SK-MEL-5 (cell line): ENCODE measurements at regions not wholly inside any gene's neighbourhood (a gene's known extent, or its start where the extent isn't known, plus 50 kb on each side); places are given as distances from the start of the nearest gene placed in this dataset.

Experiments used
- DNase-seq: peaks from one replicate; pipeline ENCODE4 v3.0.0-alpha.2; 2016; ENCODE audit warnings: low read depth, low spot score
- in situ Hi-C: cut with HindIII; loops from 2 replicates; pipeline ENCODE4 v1.10.0; 2016; ENCODE audit warnings: low sequenced_read_pairs, high pct_unique_total_duplicates, low pct_unique_long_range_greater_than_20kb

DNA sequence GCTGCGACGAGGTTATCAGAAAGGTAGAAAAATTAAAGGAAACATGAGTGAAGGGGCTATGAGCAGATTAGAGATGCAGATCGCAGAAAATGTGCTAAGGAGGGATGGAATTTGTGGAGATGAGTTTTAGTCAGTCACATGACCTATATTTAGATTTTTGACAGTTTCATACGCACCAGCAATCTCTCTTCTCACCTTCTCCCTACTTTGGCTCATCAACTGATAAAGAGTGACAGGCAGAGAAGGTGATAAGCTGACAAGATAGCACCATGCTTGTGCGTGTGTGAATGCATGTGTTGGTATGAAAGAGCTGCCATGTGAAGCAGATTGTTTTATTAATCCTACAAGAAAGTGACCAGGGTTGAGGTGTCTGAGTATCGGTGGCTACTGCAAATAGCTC is 252.6 kb downstream of the RAP2A start:
- no peak for DNase-seq
- in situ Hi-C loops: no loop called here

- no peak for DNase-seq
- in situ Hi-C loops: no loop called here
These were observed 258.7 kb downstream of the RAP2A start for GRCh38 chr13:97692628-97693027.

DNA sequence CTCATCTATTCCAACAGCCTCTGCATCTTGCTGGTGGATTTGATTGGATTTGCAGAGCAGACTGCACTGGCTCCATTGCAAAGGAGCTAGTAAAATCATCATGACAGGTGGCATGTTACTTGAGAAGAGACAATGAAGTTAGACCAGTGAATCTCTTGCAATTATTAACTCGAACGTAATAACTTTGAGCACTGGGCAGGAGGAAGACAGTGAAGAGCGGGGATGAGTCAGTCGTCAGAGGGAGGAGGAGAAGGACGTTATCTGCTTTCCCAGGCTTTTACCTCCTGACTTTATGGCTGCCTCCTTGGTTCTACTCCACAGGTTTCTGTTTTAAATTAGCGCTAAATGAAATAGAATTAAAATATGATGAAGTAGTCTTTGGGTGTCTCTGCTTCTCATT is 257.8 kb upstream of the IPO5 start:
- in situ Hi-C loops: no loop called here
- no peak for DNase-seq

DNA sequence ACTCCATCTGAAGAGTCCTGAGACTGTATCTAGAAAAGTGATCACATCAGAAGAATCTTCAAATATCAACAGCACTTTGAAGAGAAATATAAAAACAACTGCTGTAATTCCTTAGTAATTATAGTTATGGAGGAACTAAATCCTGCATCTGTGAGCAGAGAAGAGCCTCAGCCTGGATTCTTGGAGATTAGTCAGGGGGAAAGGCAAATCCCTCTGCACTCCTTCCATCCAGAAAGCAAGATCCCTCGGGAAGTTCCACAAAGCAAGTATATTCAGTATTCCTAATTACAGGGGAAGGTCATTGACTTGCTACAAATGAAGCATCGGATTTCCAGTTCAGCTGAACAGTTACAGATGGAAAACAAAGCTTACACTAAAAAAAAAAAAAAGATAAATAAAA is 256.6 kb upstream of the IPO5 start:
- no peak for DNase-seq
- in situ Hi-C loops: no loop called here

DNA sequence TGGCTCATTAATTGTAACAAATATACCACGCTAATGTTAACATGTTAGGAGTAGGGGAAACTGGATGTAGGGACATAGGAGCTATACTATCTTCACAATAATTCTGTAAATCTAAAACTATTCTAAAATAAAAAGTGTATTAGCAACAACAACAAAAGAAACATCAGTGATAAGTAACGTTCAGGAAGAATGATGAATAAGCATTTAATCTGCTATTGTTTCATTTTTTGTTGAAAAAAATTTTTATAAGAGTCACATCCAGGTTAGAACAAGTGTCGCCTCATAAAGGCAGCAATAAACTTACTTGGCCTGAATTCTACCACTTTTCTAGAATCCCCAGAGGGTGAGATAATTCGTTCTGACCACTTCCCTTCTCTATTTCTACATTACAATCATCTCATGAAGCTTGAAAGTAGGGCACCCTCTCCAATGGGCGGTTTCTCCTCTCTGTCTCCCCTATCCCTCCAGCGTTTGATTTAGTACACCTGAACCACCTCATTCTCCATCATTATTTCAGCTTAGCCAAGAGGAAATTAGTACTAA is 253.1 kb upstream of the IPO5 start:
- in situ Hi-C loops: no loop called here
- no peak for DNase-seq

GRCh38 chr13:97702614-97703013 is 250.9 kb upstream of the IPO5 start:
- DNase-seq: no peak
- in situ Hi-C loops: no loop called here

GRCh38 chr13:97710797-97711196 is 242.7 kb upstream of the IPO5 start:
- no peak for DNase-seq
- in situ Hi-C loops: no loop called here

DNA sequence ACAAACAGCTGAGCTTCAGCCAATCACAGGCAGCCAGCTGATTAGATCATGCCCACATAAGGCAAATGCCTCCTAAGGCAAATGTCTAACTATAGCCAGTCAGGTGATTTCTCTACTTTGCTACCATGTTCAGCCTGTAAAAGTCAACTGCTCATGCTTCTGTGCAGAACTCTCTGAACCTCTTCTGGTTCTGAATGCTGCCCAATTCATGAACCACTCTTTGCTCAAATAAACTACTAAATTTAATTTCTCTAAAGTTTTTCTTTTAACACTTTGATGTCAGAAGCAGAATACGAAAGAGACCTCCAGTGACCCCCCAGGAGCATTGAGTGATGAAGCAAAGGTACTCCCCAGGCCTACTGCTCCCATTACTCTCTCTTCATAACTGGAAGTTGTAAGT is 240.7 kb upstream of the IPO5 start:
- DNase-seq: no peak
- in situ Hi-C loops: no loop called here

DNA sequence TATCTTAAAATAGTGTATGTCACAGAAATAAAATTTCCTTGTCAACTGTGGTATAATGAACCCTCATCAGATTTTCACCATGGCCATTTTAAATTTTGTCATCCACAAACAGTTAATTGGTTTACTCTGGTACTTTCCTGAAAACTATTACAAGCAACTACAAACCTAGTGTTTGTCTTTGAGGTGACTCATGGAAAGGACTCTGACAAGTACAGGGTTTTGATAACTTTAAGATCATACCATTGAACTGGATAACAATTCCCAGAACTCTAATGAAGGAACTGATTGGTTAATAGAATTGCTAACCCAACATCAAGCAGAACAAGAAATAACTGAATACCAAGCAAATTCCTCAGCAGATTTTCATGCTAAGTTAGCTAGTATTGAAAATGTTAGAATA is 237.7 kb upstream of the IPO5 start:
- in situ Hi-C loops: no loop called here
- no peak for DNase-seq

DNA sequence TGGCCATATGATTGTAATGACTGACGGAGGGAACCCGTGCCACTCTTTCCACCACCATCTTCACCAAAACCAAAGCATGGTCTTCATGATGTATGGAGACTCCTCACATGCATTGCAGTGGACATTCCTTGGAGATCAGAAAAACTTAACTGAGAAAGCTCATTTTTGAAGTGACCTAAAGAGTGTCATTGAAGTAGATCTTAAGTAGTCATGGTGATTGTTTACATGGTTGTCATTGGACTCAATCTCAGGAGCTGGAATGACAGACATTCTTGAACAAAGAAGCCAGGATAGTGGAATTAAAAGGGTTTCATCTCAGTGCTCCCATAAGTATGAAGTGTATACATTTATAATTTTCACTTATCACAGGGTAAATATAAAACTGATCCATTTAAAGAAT is 236.7 kb upstream of the IPO5 start:
- no peak for DNase-seq
- in situ Hi-C loops: no loop called here

DNA sequence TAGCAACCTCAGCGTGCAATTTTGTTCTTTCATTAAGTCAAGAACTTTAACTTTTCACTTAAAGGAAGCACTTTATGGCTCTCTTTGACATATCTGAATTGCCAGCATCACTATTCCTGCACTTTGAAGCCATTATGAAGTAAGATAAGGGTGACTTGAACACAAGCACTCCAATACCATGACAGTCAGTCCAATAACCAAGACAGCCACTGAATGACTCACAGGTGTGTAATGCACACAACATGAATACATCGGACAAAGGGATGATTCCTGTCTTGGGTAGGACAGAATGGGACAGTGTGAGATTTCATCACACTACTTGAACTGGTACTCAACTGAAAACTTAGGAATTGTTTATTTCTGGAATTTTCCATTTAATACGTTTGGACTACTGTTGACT is 233.7 kb upstream of the IPO5 start:
- in situ Hi-C loops: no loop called here
- DNase-seq: no peak

GRCh38 chr13:97720896-97721295 is 232.6 kb upstream of the IPO5 start:
- no peak for DNase-seq
- in situ Hi-C loops: no loop called here

GRCh38 chr13:97723655-97724054 is 229.8 kb upstream of the IPO5 start:
- DNase-seq: no peak
- in situ Hi-C loops: no loop called here

DNA sequence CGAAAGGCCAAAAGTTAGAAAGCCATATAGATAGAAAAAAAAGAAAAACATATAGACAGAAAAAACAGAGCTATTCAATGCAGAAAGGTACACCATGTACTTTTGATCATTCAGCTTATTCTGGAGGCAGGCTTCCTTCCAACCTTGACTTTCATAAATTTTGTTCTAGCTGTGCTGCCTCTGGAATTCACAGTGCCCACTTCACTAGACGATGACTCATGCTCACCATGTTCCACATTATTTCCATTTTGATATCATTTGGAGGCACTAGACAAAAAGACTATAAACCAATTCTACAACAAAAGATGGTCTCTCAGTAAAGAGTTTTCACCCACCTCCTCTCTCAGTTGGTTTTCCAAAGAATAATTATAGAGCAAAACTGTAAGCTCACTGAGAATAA is 229.0 kb upstream of the IPO5 start:
- in situ Hi-C loops: no loop called here
- no peak for DNase-seq

DNA sequence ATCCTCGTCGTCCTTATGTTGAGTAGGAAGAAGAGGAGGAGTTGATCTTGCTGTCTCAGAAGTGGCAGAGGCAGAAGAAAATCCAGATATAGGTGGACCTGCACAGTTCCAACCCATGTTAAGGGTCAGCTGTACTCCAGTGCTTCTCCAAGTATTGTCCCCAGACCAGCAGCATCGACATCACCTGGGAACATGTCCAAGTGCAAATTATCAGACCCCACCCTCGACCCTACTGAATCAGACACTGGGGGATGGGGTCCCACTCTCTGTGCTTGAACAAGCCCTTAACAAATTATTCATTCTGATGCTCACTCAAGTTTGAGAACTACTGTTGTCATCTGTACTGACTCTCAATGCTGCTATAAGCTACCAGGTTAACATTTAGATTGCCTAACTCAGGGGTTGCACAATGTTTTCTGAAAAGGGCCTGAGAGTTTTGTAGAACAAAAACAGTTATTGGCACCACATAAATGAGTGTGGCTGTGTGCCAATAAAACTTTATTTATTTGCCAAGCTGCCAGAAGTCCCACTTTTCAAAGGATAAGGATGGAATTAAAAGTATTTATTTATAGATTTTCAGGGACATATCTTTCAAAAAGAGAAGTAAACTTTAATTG is 226.7 kb upstream of the IPO5 start:
- in situ Hi-C loops: no loop called here
- DNase-seq: peak; percentile 9

DNA sequence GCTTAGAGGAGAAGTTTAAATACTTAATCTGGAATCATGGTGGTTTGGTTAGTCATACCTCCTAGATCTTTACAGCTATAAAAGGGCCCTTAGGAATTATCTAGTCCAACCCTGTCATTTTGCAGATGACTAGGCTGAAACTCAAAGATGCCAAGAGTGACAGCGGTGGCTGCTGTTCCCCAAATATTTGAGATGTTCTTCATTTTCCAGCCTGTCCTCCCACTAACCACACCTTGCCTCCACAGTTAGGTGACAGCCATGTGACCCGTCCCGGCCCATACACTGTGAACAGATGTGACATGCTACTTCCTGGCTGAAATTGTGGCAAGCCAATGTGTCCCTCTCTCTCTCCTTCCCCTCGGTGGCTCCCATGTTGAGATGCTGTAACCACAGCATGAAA is 225.5 kb upstream of the IPO5 start:
- in situ Hi-C loops: no loop called here
- no peak for DNase-seq

DNA sequence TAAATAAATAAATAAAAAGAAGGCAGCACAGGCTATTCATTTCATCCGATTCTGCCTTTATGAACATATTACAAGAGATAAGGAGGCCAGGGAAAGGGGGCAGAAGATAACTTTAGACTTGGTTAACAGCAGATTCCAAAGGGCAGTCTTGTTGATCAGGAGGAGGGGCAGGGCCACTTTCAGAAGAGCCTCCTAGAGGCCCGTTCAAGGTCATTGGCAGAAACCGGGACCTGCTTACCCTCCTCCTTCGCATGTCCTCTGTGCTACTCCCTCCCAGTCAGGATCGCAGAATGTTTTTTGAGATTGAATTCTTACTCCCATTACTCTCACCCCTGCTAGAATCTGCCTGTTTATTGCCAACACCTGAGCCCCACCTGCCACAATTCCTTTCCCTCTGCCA is 217.0 kb upstream of the IPO5 start:
- no peak for DNase-seq

GRCh38 chr13:97742084-97742483 is 211.4 kb upstream of the IPO5 start:
- in situ Hi-C loops: no loop called here
- no peak for DNase-seq

More for the DNA sequence above, 217.0 kb upstream of the IPO5 start:
- in situ Hi-C loops: no loop called here

GRCh38 chr13:97743938-97744337 is 209.5 kb upstream of the IPO5 start:
- peak; percentile 9 for DNase-seq
- in situ Hi-C loops: no loop called here

DNA sequence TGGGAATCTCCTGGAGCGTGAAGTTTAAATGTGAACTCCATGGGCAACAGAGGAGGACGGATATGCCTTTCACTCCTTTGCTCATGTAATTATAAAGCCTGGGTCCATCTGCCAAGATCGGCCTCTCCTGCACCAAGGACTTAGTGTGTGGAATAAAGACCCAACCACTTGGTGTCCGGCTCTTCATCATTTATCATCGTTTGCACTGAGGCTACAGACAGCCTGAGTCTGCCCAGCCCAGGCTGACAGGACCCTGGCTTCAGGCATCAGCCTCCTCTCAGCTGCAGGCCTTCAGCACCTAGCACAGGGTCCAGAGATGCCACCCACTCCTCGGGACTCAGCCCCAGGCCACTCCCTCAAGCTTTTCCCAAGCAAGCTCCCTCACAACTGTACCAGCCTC is 206.8 kb upstream of the IPO5 start:
- in situ Hi-C loops: no loop called here
- no peak for DNase-seq
